Erythroblast (primary cell): ENCODE measurements at regions not wholly inside any gene's neighbourhood (a gene's known extent, or its start where the extent isn't known, plus 50 kb on each side); places are given as distances from the start of the nearest gene placed in this dataset.
"Not testable (repeated sequence)": the region's sequence is repeated elsewhere in the genome, so short reads cannot be mapped to it uniquely, and the experiment has no call there.

Experiments used
- GATA1 ChIP-seq: IDR thresholded peaks from 2 replicates; pipeline ENCODE4 v1.6.1; 2011; ENCODE audit warnings: low read depth, mild to moderate bottlenecking, control low read depth, low read length, moderate library complexity
- POLR2A ChIP-seq: IDR thresholded peaks from 2 replicates; pipeline ENCODE4 v1.6.1; 2011; ENCODE audit warnings: mild to moderate bottlenecking, low read length

DNA sequence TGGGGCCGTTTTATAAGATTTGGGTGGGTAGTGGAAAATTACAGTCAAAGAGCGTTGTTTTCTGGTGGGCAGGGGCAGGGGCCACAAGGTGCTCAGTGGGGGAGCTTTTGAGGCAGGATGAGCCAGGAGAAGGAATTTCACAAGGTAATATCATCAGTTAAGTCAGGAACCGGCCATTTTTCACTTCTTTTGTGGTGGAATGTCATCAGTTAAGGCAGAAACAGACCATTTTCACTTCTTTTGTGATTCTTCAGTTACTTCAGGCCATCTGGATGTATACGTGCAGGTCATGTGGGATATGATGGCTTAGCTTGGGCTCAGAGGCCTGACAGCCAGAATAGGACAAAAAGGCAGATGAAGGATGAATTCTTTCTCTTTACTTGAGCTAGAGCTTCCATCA, 477.3 kb upstream of the NUDT12 start:
- not testable (repeated sequence) for TF ChIP-seq POLR2A, GATA1
